ENCODE measurements at regions not wholly inside any gene's neighbourhood (a gene's known extent, or its start where the extent isn't known, plus 50 kb on each side); places are given as distances from the start of the nearest gene placed in this dataset.

- TF ChIP-seq CTCF (IDR thresholded peaks at IDR 0.05; ENCODE audit: low read depth, low read length) (no peak), EZH2phosphoT487 (IDR thresholded peaks at IDR 0.05; ENCODE audit: low read depth) (no peak)
These were observed 116.9 kb upstream of the KCNK1 start for GRCh38 chr1:233496993-233497392.

Data from OCI-LY3 (cell line).